HG02678 (cell line): ENCODE measurements at regions not wholly inside any gene's neighbourhood (a gene's known extent, or its start where the extent isn't known, plus 50 kb on each side); places are given as distances from the start of the nearest gene placed in this dataset.
"Not testable (repeated sequence)": the region's sequence is repeated elsewhere in the genome, so short reads cannot be mapped to it uniquely, and the experiment has no call there.

Experiments
- ATAC-seq: cut with Tn5 transposase; IDR thresholded peaks from one replicate; pipeline ENCODE4 v1.9.1; 2021; ENCODE audit warnings: mild to moderate bottlenecking, moderate library complexity; ENCODE audit not compliant: unreplicated experiment

DNA sequence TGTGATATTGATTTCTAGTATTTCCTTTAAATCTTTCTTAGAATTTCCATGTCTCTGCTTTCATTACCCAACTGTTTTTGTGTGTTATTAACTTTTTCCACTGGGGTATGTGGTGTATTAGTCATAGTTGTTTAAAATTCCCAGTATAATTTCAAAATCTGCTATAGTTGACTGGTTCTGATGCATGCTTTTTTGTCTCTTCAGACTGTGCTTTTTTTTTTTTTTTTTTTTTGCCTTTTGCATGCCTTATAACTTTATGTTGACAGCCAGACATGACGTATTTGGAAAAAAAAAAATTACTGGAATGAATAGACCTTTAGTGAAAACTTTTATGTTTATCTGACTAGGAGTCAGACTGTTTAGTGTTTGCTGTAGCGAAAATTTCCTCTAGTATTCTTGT, 580.4 kb downstream of the ANKRD50 start:
- no peak for ATAC-seq

DNA sequence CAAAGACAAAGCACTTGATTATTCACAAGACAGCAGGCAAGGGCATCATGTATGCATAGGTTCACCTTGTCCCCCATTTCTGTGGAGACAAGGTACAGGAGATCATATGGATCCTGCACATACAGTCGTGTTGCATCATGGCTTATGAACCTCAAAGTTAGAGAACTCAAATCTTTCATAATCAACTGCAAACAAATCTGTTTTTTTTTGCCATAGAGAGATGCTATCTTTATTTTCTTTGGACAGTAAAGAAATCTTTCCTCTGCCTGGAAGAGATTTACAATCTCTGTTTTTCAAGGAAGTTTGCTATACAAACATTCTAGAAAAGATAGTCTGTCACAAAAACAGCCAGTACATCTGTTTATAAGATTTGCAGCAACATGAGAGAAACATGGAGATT, 578.8 kb downstream of the ANKRD50 start:
- ATAC-seq: no peak

DNA sequence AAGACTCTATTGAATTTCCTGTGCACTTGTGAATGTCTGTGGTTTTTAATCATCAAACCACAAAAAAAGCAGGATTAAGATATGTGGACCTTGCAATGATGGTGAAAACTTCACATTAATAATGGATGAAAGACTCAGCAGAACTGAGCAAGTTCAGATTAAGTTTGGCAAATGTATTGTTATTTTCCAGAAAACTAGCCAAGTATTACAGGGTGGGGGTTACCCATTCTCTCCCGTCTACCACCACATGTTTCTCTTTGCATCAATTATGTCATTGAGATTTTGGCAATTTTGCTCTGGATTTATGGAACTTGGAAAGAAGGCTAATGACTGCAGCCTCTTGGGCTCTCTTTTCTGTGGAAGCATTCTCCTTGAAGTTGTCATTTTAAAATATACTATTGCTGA, 577.1 kb downstream of the ANKRD50 start:
- ATAC-seq: no peak

DNA sequence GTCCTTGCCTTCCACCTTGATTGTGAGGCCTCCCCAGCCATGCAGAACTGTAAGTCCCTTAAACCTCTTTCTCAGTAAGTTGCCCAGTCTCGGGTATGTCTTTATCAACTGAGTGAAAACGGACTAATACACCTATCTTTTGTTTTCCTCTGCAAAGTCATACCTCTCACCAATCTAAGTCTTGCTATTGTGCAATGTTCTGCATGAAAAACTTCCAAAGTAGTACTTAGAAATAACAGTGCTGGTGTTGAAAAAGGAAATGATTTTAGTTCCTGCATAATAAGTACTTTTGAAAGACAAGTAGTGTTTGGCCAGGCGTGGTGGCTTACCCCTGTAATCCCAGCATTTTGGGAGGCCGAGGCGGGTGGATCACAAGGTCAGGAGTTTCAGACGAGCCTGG, 573.5 kb downstream of the ANKRD50 start:
- ATAC-seq: no peak

DNA sequence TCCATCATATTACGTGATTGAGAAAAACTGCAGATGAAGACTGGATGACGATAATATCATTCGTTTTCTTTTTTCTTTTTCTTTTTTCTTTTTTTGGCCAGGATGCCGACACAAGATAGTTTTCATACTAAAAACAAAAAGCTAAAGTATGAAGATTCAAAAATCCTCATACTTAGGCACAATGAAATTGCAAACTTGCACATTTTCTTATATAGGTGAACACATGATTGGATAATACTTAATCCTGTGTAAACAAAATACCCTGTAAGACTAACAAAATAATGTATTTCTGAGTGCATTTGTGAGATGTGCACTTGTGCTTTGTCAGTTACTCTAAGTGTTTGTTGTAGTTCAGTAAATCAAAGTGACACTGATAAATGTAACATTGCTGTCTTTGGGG, 568.9 kb downstream of the ANKRD50 start:
- ATAC-seq: no peak

DNA sequence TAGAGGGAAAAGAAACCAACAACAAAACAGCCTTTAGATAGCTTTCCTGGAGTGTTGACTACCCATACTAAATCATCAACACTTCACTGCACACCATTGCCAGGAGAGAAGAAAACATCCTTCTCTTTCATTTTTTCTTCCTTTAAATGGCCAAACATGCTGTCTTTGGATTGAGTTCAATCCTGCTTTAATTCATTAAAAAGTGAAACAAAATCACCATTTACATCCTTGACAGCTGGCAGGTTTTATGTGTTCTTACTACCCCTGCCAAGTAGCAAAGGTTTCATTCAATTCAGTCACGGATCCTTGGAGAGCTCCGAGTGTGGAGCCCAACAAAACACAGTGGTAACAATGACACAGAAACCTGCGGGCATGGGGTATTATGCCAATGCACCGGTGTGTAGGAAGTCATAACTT, 568.3 kb downstream of the ANKRD50 start:
- ATAC-seq: no peak

DNA sequence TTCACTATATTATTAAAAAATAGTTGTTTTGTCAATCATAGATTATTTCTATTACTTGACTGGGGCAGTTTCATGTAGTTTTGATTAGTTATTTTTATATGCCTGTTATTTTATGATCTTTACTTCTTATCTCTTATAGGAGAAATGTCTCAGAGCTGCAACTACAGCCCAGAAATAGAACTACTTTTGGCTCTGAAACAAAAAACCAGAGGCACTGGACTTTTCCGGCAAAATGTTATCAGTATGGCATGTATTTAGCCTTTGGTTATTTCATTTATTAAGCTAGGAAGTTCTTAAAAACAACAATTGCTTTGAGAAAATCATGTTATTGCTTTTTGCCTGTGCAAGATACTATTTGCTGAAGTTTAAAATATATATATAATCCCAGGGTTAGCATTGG, 566.5 kb downstream of the ANKRD50 start:
- no peak for ATAC-seq

DNA sequence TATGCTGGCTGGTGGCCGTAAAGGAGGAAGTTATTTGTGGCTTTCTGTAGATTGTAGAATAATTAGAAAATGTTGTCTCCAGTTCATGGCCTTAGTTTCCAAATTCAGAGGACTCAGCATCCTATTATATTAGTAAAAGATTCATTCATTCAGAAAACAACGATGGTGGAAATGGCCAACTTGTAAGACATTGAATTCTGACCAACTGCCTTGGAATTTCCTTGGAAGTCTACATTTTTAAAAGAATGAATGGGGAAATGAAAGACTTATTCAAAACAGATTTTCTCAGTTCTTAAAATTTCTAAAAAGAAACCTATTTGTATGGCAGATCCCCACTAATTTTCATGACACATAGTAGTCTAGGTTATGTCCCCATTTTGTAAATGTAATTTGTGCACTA, 561.5 kb downstream of the ANKRD50 start:
- no peak for ATAC-seq

DNA sequence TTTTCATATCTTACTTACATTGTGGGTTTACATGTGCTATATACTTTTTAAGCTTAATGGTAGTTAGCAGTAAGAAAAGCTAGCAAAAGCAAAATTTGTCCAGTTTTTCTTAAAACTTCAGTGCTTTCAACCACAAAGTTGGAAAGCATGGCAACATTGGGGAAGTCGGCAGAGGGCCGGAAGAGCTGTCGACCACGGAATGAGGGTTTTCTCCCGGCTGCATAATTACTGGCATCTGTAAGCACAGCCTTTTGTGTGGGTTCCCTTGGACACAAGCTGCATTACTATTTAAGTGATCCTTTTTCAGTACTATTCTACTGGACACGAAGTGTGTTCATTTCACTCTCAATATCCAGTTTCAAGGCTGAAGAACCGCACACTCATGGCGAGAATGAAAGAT, 560.4 kb downstream of the ANKRD50 start:
- no peak for ATAC-seq

DNA sequence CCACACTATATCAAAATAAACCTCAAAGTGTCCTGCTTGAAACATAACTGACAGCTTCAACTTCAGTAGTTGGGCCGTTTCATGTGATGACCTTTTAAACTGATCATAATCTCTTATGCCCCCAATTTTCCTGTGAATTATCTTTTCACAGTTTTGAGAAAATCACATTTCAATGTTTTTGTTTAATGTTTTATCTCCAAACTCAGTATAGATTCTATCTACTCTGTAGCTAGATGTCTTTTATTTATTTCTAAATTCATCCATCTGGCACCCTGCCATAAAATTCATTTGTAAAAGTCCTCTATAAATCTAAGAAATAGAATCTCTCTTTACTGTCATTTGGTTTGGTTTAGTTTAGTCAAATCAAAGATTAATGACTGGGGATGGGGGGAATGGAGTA, 557.3 kb downstream of the ANKRD50 start:
- no peak for ATAC-seq

DNA sequence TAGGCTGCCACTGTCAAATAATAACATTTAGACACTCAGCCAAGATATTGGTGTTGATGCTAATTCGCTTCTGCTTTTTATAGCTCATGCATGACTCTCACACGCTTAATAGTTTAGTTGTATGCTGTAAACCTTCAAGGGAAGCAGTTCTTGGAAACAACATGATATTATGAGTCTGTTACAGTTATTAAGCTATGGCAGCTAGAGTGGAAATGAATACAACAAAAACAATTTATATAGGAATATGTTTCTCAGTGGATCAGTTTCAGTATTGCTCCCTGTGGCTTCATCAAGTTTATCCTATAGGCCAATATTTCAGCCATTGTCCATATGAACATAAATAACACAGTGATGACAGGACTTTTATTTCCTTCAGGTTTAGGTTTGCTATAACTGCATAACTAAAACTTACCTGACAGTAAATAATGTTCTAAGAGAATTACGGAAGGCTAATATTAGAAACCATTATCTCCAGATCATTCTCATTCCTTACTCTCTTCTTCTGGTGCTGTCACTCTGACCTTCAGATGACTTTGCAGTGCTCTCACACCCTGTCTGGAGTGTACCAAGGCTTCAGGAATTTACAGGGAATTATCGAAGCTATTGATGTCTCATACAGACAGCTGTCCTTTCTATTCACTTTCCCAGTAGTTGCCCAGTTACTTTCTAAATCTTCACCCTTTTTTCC, 555.0 kb downstream of the ANKRD50 start:
- no peak for ATAC-seq

DNA sequence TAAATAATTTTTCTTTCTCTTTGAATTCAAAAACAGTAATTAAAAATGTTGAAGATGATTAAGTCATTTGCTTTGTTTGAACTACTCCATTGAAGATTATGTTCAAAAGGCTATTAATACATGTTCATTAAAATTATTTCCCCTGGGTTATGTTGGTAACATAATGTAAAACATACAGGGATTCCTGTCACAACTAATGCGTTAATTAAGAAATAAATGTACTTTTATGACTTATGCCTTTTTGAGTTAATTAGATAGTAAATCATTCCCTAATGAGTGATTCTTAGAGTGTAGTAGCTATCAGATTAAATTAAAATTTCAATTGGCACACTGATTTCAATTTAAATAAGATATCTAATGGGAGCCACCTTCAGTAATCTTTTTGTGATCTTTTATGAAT, 549.1 kb downstream of the ANKRD50 start:
- ATAC-seq: no peak

DNA sequence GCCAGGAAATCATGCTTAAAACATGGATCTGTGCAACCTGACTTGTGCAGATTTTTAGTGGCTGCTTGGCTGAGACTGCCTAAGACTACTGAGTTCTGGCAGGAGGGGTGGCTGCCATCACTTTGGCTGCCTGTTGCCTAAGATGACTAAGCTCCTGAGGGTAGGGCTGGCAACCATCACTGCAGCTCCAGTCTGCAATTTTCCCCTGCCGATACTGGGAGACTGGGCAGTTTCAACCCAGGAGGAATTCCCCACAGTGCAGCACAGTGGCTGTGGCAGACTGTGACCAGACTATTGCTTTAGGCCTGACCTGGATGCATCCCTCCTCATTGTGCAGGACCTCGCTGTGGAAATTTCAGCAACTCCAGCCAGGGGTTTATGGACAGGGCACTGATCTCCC, 544.9 kb downstream of the ANKRD50 start:
- ATAC-seq: no peak

DNA sequence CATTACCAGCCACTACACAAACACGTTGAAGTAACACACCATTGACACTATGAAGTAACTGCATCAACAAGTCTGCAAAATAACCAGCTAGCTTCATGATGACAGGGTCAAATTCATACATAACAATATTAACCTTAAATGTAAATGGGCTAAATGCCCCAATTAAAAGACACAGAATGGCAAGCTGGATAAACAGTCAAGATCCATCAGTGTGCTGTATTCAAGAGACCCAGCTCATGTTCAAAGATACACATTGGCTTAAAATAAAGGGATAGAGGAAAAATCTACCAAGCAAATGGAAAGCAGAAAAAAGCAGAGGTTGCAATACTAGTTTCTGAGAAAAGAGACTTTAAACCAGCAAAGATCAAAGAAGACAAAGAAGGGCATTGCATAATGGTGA, 543.0 kb downstream of the ANKRD50 start:
- not testable (repeated sequence) for ATAC-seq

DNA sequence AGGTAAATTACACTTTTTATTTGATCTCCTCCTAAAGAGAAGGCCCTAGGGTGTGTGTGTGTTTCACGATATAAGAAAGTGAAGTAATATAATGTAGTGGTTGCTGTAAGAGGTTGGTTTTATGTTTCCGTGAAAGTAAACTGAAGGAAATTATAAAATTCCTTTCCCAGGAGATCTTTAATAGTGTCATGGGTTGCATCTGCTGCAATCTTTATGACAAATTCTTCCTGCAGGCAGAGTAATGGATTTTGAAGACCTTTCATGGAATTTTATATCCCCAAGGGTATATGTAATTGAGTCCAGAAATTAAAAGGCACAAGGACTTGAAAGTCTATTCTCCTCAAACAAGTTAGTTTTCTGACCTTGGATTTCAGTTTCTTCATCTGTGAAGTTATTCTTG, 538.6 kb downstream of the ANKRD50 start:
- no peak for ATAC-seq

DNA sequence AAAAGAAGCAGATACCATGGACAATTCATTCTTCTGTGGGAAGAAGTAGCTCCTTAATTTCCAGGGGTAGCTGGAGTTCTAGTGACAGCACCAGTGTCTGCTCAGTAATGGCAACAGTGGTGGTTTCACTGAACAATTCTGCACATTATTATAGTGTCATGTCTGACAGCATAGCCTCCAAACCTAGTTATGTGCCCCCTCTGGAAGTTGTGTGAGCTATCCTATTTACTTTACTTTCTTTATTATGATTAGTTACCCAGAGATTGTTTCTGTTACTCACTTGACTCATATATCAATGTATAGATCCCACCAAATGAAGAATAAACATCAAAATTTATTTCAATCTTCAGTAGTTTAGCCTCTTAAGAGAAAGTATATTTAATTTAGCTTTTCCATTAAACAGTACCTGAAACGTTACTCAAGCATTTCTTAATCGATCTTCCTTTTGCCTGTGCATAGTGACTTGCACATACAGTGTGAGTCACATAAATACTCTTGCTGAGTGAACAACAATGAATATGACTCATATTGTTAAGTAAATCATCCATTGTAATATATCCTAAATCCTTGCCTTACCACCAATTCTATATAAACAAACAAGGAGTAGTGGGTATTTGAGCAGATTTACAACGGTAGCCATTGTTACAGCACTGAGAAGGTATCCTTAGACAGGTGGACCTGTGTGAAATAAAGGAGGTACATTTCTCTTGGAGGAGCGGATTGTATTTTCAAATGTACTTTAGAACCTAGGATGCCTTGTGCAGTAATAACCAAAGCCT, 534.7 kb downstream of the ANKRD50 start:
- ATAC-seq: no peak

DNA sequence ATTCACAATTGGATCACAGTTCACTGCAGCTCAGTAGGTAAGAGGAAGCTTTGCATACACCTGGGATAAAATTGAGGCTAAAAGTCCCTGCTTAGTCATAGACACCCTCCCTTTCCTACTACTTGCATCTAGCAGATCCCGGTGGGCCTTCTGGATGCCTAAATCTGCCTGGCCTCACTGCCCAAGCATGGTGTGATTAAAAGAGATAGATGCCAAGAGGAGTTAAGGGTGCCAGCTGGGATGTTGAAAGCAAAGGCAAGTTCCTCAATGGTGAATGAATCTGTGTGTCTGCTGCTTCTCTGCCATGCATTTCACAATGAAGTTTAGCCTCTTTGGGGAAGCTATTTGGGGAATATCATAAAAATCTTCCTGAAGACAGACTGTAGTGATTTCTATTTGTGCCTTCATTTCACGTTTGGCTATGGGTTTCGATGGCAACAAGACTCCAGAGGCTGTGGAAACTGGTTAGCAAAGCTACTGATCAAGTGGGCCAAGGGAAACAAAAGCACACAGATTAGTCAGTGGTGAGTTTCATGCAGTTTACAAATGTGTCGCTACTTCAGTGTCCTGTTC, 534.0 kb downstream of the ANKRD50 start:
- ATAC-seq: no peak

DNA sequence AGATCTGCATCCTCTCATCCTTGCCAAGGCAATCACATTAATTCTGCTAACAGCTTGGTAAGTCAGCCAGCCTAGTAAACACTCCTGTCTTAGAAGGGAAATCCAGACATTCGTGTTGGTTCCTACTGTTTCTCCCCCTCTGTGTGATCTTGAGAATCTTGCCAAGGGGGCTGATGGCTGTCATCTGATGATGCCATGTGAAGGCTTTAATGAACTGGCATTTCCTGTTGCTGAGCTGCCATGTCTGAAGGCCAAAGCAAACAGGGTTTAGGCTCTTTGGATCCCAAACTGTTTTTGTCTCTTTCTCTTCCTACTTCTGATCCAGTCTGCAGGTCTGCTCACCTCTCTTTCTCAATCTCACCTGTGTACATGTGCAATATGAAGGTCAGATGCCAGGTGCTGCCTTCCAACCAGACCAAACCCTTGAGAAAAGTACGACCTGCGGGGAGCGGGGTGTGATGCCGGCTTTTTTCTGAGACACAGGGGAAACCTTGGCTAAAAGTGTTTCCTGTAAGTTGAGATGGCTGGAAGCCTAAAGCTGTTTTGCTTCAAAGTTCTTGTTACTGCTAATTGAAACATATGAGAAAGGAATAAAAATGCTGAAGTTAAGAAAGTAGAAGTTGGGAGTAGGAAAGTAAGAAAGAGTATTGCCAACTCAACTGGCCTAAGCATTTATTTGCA, 532.9 kb downstream of the ANKRD50 start:
- ATAC-seq: no peak

DNA sequence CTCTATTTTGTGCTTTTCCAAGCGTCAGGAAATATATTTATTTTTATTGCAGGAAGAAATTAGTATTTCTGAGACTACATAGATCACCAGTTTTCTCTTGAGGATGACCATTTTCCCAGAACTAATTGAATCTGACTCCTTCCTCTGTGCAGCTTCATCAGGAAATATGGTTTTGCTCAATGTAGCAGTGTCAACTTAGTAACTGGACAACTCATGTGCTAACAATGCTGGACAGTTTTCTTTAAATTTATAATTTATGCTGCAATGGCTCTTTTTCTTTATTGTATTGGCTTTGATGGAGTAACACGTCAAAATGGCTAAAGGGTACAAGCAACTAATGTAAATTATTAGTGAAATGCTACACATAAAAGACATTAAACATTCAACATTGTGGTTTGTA, 531.5 kb downstream of the ANKRD50 start:
- ATAC-seq: no peak

DNA sequence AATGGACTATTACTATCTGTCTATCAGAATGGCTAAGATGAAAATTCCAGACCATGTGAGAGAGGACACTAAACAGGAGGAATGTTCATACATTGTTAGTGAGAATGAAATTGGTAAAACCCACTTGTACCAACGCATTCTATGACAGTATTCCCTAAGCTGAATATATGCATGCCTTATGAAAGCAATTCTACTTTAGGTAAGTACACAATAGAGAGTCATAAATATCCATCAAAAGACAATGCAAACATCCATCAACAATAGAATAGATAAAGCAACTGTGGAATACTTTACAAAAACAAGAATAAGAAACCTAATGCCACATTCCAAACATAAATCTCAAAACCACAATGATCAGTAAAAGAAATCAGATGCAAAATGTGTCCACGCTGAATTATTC, 529.3 kb downstream of the ANKRD50 start:
- ATAC-seq: no peak

DNA sequence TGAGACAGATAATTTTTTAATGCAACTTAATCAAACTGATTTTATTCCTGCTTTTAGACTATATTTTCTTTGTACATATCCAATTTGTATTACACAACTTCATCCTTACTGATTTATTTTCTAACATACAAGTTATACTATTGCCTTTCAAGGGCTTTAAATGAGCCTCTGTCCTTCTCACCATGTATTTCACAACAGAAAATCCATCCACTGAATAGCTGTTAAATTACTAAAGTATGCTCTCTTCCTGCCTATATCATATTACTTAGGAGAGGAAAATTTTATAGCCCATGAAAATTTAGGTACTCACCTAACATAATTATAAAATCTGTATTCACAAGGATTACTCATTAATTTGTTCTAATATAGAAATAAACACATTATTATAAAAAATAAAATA, 528.6 kb downstream of the ANKRD50 start:
- no peak for ATAC-seq

DNA sequence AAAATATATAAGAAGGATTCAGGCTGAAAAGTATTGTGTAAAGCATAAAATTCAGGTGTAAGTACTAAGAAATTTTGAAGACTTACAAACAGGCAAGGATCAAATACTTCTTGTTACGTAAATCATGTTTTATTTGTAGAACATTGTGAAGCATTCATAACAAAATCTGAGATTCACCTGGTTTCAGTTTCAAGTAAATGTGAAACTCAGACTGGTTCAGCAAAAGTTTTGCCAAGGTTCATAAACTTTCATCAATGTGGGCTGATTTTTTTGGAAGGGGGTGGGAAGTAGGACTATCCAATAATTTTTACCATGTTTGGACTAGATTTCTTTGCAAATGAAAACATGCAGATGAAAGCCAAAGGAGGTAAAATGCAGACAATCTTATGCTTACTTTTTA, 527.7 kb downstream of the ANKRD50 start:
- ATAC-seq: no peak
